ENCODE measurements at regions not wholly inside any gene's neighbourhood (a gene's known extent, or its start where the extent isn't known, plus 50 kb on each side); places are given as distances from the start of the nearest gene placed in this dataset.
A peak's percentile ranks its signal among the peaks of the same experiment; 100 is the strongest.

- no peak for DNase-seq
Measured at GRCh38 chr3:159887911-159888310, 100.7 kb upstream of the IL12A start.

- no peak for DNase-seq
Measured at GRCh38 chr3:159892171-159892795, 96.4 kb upstream of the IL12A start.

- DNase-seq, result no peak
Measured at GRCh38 chr3:159892801-159893200, 95.8 kb upstream of the IL12A start.

- DNase-seq, result no peak
Measured at GRCh38 chr3:159894386-159894785, 94.2 kb upstream of the IL12A start.

- no peak for DNase-seq
Measured at GRCh38 chr3:159895430-159895829, 93.2 kb upstream of the IL12A start.

GRCh38 chr3:159896543-159896942 is 92.1 kb upstream of the IL12A start:
- no peak for DNase-seq

- DNase-seq, result no peak
Measured at GRCh38 chr3:159897331-159898075, 91.1 kb upstream of the IL12A start.

GRCh38 chr3:159898147-159898546 is 90.5 kb upstream of the IL12A start:
- no peak for DNase-seq

- DNase-seq, result no peak
Measured at GRCh38 chr3:159899166-159899565, 89.5 kb upstream of the IL12A start.

- no peak for DNase-seq
Measured at GRCh38 chr3:159902546-159903314, 85.9 kb upstream of the IL12A start.

- peak; percentile 3 for DNase-seq
Measured at GRCh38 chr3:159904455-159904854, 84.2 kb upstream of the IL12A start.

GRCh38 chr3:159904911-159905310 is 83.7 kb upstream of the IL12A start:
- no peak for DNase-seq

GRCh38 chr3:159907828-159908227 is 80.8 kb upstream of the IL12A start:
- peak; percentile 8 for DNase-seq

GRCh38 chr3:159910991-159911663 is 77.5 kb upstream of the IL12A start:
- peak; percentile 66 for DNase-seq

GRCh38 chr3:159911664-159912037 is 77.0 kb upstream of the IL12A start:
- peak; percentile 33 for DNase-seq

GRCh38 chr3:159913712-159914414 is 74.8 kb upstream of the IL12A start:
- DNase-seq, result no peak

- no peak for DNase-seq
Measured at GRCh38 chr3:159914426-159914825, 74.2 kb upstream of the IL12A start.

GRCh38 chr3:159916052-159916451 is 72.6 kb upstream of the IL12A start:
- no peak for DNase-seq

GRCh38 chr3:159917141-159917540 is 71.5 kb upstream of the IL12A start:
- no peak for DNase-seq

GRCh38 chr3:159919873-159920272 is 68.8 kb upstream of the IL12A start:
- peak; percentile 26 for DNase-seq

GRCh38 chr3:159922193-159922840 is 66.3 kb upstream of the IL12A start:
- DNase-seq, result peak; percentile 3

GRCh38 chr3:159922861-159923312 is 65.7 kb upstream of the IL12A start:
- no peak for DNase-seq
